Choroid plexus epithelial cell (primary cell): ENCODE measurements at regions not wholly inside any gene's neighbourhood (a gene's known extent, or its start where the extent isn't known, plus 50 kb on each side); places are given as distances from the start of the nearest gene placed in this dataset.

ENCODE experiments used
- DNase-seq: peaks from one replicate; pipeline ENCODE4 v3.0.0-alpha.2; 2010; ENCODE audit warnings: low read depth
- H3K4me3 ChIP-seq: 2 replicates; pipeline ENCODE4 v1.5.1; 2011; ENCODE audit warnings: low read depth, mild to moderate bottlenecking, control low read depth, low read length, moderate library complexity
- TF ChIP-seq, protein P1 (sequence below): conservative IDR thresholded peaks from 2 replicates; pipeline ENCODE4 v1.5.1; 2011; ENCODE audit warnings: low read depth, mild to moderate bottlenecking, control low read depth, inconsistent platforms, low read length, moderate library complexity

GRCh38 chr16:54856871-54857270 lies 73.8 kb upstream of the IRX5 start:
- no peak overlapping the region for H3K4me3 ChIP-seq
- no peak for DNase-seq
- TF ChIP-seq, protein P1, sequence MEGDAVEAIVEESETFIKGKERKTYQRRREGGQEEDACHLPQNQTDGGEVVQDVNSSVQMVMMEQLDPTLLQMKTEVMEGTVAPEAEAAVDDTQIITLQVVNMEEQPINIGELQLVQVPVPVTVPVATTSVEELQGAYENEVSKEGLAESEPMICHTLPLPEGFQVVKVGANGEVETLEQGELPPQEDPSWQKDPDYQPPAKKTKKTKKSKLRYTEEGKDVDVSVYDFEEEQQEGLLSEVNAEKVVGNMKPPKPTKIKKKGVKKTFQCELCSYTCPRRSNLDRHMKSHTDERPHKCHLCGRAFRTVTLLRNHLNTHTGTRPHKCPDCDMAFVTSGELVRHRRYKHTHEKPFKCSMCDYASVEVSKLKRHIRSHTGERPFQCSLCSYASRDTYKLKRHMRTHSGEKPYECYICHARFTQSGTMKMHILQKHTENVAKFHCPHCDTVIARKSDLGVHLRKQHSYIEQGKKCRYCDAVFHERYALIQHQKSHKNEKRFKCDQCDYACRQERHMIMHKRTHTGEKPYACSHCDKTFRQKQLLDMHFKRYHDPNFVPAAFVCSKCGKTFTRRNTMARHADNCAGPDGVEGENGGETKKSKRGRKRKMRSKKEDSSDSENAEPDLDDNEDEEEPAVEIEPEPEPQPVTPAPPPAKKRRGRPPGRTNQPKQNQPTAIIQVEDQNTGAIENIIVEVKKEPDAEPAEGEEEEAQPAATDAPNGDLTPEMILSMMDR = no peak

- no peak for DNase-seq
- no peak overlapping the region for H3K4me3 ChIP-seq
- TF ChIP-seq, protein P1 = no peak
Observed at GRCh38 chr16:54847609-54848008, 83.1 kb upstream of the IRX5 start.

GRCh38 chr16:54847207-54847606 lies 83.5 kb upstream of the IRX5 start:
- no peak for DNase-seq
- TF ChIP-seq, protein P1 = no peak
- no peak overlapping the region for H3K4me3 ChIP-seq

DNA sequence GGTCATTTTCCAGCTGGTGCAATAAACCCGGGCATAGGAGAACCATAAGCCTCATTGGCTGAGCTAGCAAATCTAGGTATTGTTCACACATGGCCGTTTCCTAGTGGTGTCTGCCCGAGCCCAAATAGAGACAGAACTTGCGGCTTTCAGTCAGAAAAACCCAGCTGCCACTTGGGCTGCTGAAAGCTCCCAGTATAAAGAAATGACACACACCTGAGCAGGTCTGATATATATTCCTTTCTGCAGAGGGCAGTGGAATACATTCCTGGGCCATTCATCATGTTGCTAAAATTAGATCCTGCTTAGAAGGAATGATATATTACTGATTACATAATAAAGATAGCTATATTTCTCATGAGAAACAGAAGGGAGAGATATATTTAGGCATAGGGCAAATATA lies 83.9 kb upstream of the IRX5 start:
- no peak overlapping the region for H3K4me3 ChIP-seq
- TF ChIP-seq, protein P1 = no peak
- peak; percentile 4 for DNase-seq

GRCh38 chr16:54843424-54843750 lies 87.3 kb upstream of the IRX5 start:
- TF ChIP-seq, protein P1 = no peak
- DNase-seq = no peak

GRCh38 chr16:54842743-54843423 lies 87.8 kb upstream of the IRX5 start:
- DNase-seq = no peak
- H3K4me3 ChIP-seq = no peak overlapping the region
- TF ChIP-seq, protein P1 = no peak

More at GRCh38 chr16:54843424-54843750, 87.3 kb upstream of the IRX5 start:
- H3K4me3 ChIP-seq = no peak overlapping the region

- H3K4me3 ChIP-seq = no peak overlapping the region
- DNase-seq = no peak
- TF ChIP-seq, protein P1 = no peak
Observed at GRCh38 chr16:54829691-54830090, 101.0 kb upstream of the IRX5 start.
